SH-SY5Y (cell line): ENCODE measurements at regions not wholly inside any gene's neighbourhood (a gene's known extent, or its start where the extent isn't known, plus 50 kb on each side); places are given as distances from the start of the nearest gene placed in this dataset.

ENCODE experiments used
- GATA2 ChIP-seq: IDR thresholded peaks from 2 replicates; pipeline ENCODE4 v1.6.1; 2011; ENCODE audit warnings: mild to moderate bottlenecking, low read depth, low read length
- GATA3 ChIP-seq: IDR thresholded peaks from 2 replicates; pipeline ENCODE4 v1.6.1; 2011; ENCODE audit warnings: low read depth, mild to moderate bottlenecking, low read length, moderate library complexity

GRCh38 chr4:62952366-62952765 lies 1456.9 kb downstream of the TECRL start:
- no peak for TF ChIP-seq GATA3
- TF ChIP-seq GATA2: no peak

GRCh38 chr4:62948108-62948507 lies 1461.1 kb downstream of the TECRL start:
- no peak for TF ChIP-seq GATA2
- TF ChIP-seq GATA3: no peak

DNA sequence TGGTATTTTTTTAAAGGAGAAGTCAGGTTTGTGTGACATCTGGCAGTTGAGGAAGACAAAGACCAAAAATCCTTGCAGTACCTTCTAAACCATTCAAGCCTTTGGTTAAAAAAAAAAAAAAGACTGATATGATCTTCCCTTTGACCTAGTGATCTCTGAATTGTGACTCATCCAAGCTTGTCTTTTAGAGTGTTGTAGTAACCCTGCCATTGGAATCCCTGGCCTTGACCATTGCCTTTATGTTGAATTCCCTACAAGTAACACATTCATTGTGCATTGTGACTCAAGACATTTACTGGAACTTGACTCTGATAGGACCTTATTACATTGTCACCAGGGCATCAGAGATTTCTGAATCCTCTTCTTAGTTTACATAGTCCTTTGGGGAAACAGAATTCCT lies 1469.0 kb downstream of the TECRL start:
- TF ChIP-seq GATA2 (no peak), GATA3 (no peak)

DNA sequence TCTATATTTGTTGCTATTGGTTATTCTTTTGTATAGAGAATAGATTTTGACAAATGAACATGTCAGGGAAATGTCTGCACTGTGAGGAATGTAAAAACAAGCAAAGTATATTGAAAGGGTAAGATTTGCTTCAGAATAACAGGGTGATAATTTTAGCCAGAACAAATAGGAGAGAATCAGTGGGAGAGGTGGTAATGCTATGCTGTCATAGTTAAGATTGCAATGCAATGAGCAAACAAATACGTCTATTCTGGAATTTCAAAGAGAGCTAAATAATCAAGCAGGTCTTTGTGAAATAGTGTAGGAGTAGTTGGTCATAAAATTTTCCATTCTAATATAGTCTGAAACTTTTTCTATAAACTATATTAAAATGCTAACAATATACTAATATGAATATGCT lies 1478.4 kb downstream of the TECRL start:
- TF ChIP-seq GATA2 (no peak), GATA3 (no peak)

GRCh38 chr4:62928483-62928882 lies 1480.8 kb downstream of the TECRL start:
- TF ChIP-seq GATA3 (no peak), GATA2 (no peak)

DNA sequence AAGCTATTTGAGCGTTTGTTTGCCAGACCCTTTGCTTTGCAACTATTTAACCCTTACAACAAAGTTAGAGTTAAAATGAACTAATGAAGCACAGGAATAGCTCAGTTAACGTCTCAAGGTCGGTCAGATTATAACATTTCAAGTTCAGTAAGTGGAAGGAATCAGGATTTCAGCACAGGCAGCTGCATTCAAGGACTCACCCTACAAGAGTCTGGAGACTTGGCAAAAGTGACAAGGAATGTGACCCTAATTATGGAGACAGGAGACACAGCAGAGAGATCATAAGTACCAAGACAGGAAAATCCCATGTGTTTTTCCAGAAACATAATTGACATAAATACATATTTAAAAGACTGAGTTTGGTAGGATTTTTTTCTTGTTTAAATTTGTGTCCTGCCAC lies 1481.7 kb downstream of the TECRL start:
- no peak for TF ChIP-seq GATA3
- TF ChIP-seq GATA2: no peak

- TF ChIP-seq GATA3 (no peak), GATA2 (no peak)
Measured at GRCh38 chr4:62923783-62924182, 1485.5 kb downstream of the TECRL start.

DNA sequence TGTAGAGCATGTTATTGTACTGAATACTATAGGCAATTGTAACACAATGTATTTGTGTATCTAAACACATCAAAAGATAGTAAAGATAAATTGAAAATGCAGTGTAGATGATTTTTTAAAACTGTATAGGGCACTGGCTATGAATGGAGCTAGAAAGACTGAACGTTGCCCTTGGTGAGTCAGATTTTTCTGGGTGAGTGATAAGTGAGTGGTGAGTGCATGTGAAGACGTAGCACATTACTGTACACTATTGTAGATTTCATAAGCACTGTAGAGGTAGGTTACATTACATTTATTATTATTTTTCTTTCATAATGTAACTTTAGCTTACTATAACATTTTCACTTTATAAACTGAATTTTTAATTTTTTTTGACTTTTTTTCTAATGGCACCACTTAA lies 1491.6 kb downstream of the TECRL start:
- no peak for TF ChIP-seq GATA3
- TF ChIP-seq GATA2: no peak

- TF ChIP-seq GATA2 (peak; percentile 80), GATA3 (peak; percentile 79)
Measured at GRCh38 chr4:62914758-62915157, 1494.5 kb downstream of the TECRL start.

DNA sequence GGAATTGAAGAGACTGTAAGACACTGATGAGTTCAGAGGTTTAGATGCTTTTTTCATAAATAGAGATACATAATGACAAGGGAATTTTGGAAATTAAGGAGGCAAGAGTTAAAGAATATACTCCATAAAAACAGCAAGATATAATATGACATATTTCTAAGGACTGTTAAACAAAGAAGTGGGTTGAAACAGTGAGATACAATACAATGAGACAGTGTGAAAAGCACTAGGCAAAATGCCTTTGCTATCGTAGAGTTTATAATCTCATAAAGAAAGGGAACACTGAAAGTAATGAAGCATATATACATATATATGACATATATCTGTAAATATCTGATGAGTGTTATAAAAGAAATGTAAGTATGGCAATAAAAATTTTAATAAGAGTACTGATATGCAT lies 1496.2 kb downstream of the TECRL start:
- TF ChIP-seq GATA2 (no peak), GATA3 (no peak)

DNA sequence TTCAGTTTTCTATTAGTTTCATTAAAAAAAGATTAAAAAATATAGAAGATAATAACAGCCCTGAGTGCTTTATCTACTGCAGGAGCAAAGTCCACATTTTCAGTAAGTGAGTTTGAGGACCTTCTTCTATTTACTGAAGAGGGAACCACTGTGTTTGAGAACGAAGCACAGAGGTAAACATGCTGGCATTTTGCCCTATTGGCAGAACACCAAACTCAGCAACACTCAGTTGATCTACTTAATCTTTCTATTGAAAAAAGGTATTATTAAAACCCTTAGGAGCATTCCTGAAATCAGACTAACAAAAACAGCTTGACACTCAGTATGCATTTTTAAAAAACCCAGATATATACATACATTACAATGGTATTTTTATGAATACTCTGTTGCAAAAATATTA lies 1496.7 kb downstream of the TECRL start:
- TF ChIP-seq GATA3 (no peak), GATA2 (no peak)

GRCh38 chr4:62909238-62909637 lies 1500.0 kb downstream of the TECRL start:
- TF ChIP-seq GATA3: no peak
- no peak for TF ChIP-seq GATA2

DNA sequence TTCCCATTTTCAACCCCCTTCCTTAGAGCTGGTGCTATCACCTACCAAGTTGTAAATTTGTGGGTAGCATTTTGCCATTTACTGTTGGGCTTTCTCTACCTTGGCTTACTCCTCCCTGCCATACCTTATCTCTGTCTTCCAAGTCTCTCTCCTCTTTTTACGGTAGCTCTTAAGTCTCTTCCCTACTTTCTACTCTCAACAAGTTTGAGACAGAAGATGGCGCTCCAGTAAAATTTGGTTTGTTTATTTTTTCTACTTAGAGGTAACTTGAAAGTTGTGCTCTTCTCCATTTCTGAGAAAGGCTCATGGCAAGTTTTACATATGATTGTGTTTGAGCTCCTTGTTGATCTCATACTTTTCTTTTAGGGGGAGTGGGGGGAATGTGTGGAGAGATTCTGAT lies 1508.1 kb downstream of the TECRL start:
- TF ChIP-seq GATA2 (no peak), GATA3 (no peak)

GRCh38 chr4:62899646-62900364 lies 1509.4 kb downstream of the TECRL start:
- TF ChIP-seq GATA3 (no peak), GATA2 (no peak)

DNA sequence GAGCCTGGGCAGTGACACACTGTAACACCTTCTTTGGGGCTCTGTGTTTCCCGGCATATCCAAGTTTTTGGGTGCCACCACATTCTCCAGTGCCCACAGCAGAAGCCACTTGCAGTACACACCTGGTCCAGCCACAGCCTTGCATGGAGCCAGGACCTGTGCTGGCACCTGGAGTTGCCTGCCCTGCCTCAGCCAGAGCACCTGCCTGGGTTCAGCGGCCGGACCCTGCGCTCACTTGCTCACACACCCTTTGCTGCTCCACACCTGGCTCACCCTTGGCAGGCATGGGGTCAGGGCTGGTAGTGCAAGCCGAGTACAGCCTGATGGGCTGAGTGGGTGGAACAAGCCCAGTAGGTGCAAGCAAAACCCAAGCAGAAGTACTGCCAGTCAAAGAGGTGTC lies 1511.1 kb downstream of the TECRL start:
- TF ChIP-seq GATA2: no peak

- no peak for TF ChIP-seq GATA2
- TF ChIP-seq GATA3: no peak
Measured at GRCh38 chr4:62896721-62897120, 1512.5 kb downstream of the TECRL start.

DNA sequence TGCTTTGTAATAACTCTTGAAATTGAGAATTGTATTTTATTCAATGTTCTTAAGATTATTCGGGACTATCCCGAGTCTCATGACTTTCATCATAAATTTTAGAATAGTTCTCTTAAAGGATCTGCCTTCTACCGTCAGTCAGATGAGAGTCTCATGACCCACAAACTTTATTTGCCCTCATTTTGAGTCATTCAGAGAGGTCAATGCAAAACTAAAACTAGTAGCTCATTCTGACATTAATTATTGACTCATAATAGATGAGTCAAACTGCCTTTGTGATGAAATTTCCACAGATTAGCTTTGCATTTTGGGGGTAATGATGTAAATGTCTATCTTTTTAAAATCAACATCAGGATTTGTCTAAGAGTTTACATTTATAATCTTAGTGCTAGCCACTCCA lies 1527.3 kb downstream of the TECRL start:
- TF ChIP-seq GATA3 (no peak), GATA2 (no peak)
